GM13976 (cell line): ENCODE measurements at regions not wholly inside any gene's neighbourhood (a gene's known extent, or its start where the extent isn't known, plus 50 kb on each side); places are given as distances from the start of the nearest gene placed in this dataset.

ENCODE experiments used
- DNase-seq: peaks from one replicate; pipeline ENCODE4 v3.0.0; 2012; ENCODE audit warnings: low spot score
- CTCF ChIP-seq: IDR thresholded peaks from 2 replicates; pipeline ENCODE4 v1.5.1; 2012; ENCODE audit warnings: borderline replicate concordance, mild to moderate bottlenecking; ENCODE audit not compliant: insufficient read depth; ENCODE audit errors: extremely low read depth, missing control alignments, control extremely low read depth
- in situ Hi-C: fragments of 300-500 bp; cut with MboI; formaldehyde crosslinking; loops from one replicate; pipeline ENCODE4 v1.12.0; 2022; ENCODE audit warnings: low sequenced_read_pairs, mixed read lengths, inconsistent platforms; ENCODE audit not compliant: unreplicated experiment

GRCh38 chr4:27098034-27098433 is 237.4 kb downstream of the STIM2 start:
- in situ Hi-C loops: no loop called here
- no peak for TF ChIP-seq CTCF

DNA sequence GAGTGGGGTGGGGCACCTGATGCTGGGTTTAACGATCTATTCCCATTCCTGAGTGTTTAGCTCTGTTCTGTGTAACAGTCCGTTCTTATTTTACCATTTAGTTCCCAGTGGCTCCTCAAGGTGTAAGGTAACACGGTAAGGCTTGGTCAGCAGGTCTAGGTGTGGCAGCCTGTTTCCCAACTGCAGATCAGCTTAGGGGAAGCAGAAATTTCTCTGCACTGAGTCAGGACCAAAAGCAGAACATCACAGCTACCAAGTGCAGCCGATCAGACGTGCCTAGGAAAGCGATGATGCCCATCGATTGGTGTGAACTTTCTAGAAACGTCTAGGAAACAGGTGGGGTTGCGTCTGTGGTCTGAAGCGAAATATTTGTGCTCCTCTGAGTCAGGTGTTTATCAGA is 240.1 kb downstream of the STIM2 start:
- DNase-seq: no peak
- in situ Hi-C loops: no loop called here
- TF ChIP-seq CTCF: no peak

More at GRCh38 chr4:27098034-27098433, 237.4 kb downstream of the STIM2 start:
- no peak for DNase-seq

GRCh38 chr4:27101126-27101525 is 240.5 kb downstream of the STIM2 start:
- DNase-seq: no peak
- in situ Hi-C loops: no loop called here
- no peak for TF ChIP-seq CTCF

- DNase-seq: no peak
- no peak for TF ChIP-seq CTCF
- in situ Hi-C loops: no loop called here
Measured at GRCh38 chr4:27101561-27101960, 240.9 kb downstream of the STIM2 start.

DNA sequence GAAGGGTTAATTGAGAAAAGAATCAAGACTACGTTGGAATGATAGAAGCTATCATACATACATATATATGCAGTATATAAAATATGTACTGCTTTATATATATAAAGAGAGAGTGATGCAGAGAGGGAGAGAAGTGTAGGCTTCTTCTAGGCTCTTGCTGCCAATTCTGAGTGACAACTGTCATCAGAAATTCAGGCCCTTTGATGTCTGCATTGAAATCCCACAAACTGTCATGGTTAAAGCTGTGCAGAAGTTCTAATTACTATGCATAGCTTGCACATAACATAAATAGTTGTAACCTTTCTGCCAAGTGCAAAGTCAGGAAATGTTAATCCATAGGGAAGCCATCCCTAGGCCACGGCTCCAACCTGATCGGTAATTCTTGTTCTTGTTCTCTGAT is 251.0 kb downstream of the STIM2 start:
- in situ Hi-C loops: no loop called here
- no peak for TF ChIP-seq CTCF
- no peak for DNase-seq

DNA sequence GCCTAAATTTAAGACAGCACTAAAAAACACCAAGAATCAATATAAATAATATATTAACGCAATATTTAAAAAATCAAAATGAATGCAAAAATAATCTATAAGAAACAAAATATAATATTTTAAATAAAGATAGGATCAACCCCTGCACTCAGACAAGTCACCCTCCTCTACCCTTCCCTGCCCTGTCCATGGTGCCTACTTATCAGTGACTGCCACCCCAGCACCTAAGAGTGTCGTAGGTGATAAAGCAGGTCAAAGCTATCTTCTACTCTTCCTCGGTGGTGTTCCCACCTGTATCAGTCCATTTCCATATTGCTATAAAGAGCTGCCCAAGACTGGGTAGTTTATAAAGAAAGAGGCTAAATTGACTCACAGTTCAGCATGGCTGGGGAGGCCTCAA is 251.9 kb downstream of the STIM2 start:
- no peak for DNase-seq
- no peak for TF ChIP-seq CTCF
- in situ Hi-C loops: no loop called here

GRCh38 chr4:27115221-27115620 is 254.6 kb downstream of the STIM2 start:
- no peak for TF ChIP-seq CTCF
- DNase-seq: no peak
- in situ Hi-C loops: no loop called here
